ENCODE measurements at regions not wholly inside any gene's neighbourhood (a gene's known extent, or its start where the extent isn't known, plus 50 kb on each side); places are given as distances from the start of the nearest gene placed in this dataset.
A peak's percentile ranks its signal among the peaks of the same experiment; 100 is the strongest.

- TF ChIP-seq CTCF (IDR thresholded peaks at IDR 0.05) (no peak), POLR2A (IDR thresholded peaks at IDR 0.05) (no peak)
- peak overlapping the region in 8 of 12 donors; percentile 3 to 60 (median 42) for H3K27ac ChIP-seq
- intact Hi-C loops (cut with DNase I): loop anchor here in 3 of 10 donors (5.0 kb wide), 2 partner anchors 33 to 38 kb away; no protein-coding TSS in a partner anchor
Observed at GRCh38 chr10:114755537-114755936, 66.0 kb upstream of the FHIP2A start.

GRCh38 chr10:114758331-114758730 lies 63.2 kb upstream of the FHIP2A start:
- peak overlapping the region in 11 of 12 donors; percentile 10 to 86 (median 66) for H3K27ac ChIP-seq
- WGBS, 4 donors: 4 to 10% (median 9%) methylated on average over 1 of the region's 1 CpG
- intact Hi-C loops (cut with DNase I): loop anchor here in 3 of 10 donors (5.0 kb wide), 2 partner anchors 36 to 41 kb away; no protein-coding TSS in a partner anchor
- no peak for DNase-seq
- H3K4me1 ChIP-seq: peaks cover 5 to 85% (median 46%) of the 10 kb centered on the region in 12 donors
- peak; percentile 62 to 86 (median 74) for ATAC-seq
- no peaks in the 10 kb centered on the region for H3K27me3 ChIP-seq
- no peaks in the 10 kb centered on the region for H3K9me3 ChIP-seq
- H3K36me3 ChIP-seq: no peaks in the 10 kb centered on the region
- H3K4me3 ChIP-seq: no peak overlapping the region
- TF ChIP-seq CTCF (IDR thresholded peaks at IDR 0.05): no peak
- TF ChIP-seq POLR2A (IDR thresholded peaks at IDR 0.05): no peak

More at GRCh38 chr10:114755537-114755936, 66.0 kb upstream of the FHIP2A start:
- no peak for ATAC-seq
- no peak for DNase-seq
- Histone ChIP-seq H3K4me3 (no peak overlapping the region), H3K9me3 (no peaks in the 10 kb centered on the region), H3K36me3 (no peaks in the 10 kb centered on the region), H3K27me3 (no peaks in the 10 kb centered on the region), H3K4me1 (peaks cover 5 to 92% (median 40%) of the 10 kb centered on the region in 12 donors)
- 76 to 78% (median 77%) methylated on average over 7 of the region's 7 CpGs for WGBS, 4 donors

- WGBS, 4 donors: 76 to 81% (median 78%) methylated on average over 11 of the region's 11 CpGs
- Histone ChIP-seq H3K9me3 (no peaks in the 10 kb centered on the region), H3K36me3 (no peaks in the 10 kb centered on the region), H3K27ac (peak overlapping the region in 10 of 12 donors; percentile 5 to 68 (median 40)), H3K4me1 (peaks cover 4 to 90% (median 47%) of the 10 kb centered on the region in 12 donors), H3K4me3 (no peak overlapping the region), H3K27me3 (peaks cover 0 to 1% (median 0%) of the 10 kb centered on the region in 9 donors)
- ATAC-seq (peak in 2 of 4 donors; percentile 35 to 43), DNase-seq (no peak)
- TF ChIP-seq CTCF (IDR thresholded peaks at IDR 0.05) (no peak), POLR2A (IDR thresholded peaks at IDR 0.05) (no peak)
- intact Hi-C loops (cut with DNase I): loop anchor here in 4 of 10 donors (5.0 to 10.0 kb wide), 4 partner anchors 39 to 137 kb away; no protein-coding TSS in a partner anchor
Observed at GRCh38 chr10:114761205-114762193, 60.1 kb upstream of the FHIP2A start.

- WGBS, 4 donors: 70 to 84% (median 75%) methylated on average over 5 of the region's 5 CpGs
- Histone ChIP-seq H3K4me3 (no peak overlapping the region), H3K27me3 (peaks cover 0 to 14% (median 0%) of the 10 kb centered on the region in 9 donors), H3K4me1 (peaks cover 0 to 86% (median 39%) of the 10 kb centered on the region in 12 donors), H3K27ac (peak overlapping the region in 2 of 12 donors; percentile 7 to 10), H3K9me3 (no peaks in the 10 kb centered on the region), H3K36me3 (no peaks in the 10 kb centered on the region)
- DNase-seq: no peak
- TF ChIP-seq CTCF (IDR thresholded peaks at IDR 0.05) (no peak), POLR2A (IDR thresholded peaks at IDR 0.05) (no peak)
- intact Hi-C loops (cut with DNase I): loop anchor here in 4 of 10 donors (5.0 to 10.0 kb wide), 4 partner anchors 41 to 138 kb away; no protein-coding TSS in a partner anchor
- ATAC-seq: no peak
Observed at GRCh38 chr10:114762811-114763210, 58.8 kb upstream of the FHIP2A start.

Data from heart left ventricle (tissue), 16 donors.